ENCODE measurements at regions not wholly inside any gene's neighbourhood (a gene's known extent, or its start where the extent isn't known, plus 50 kb on each side); places are given as distances from the start of the nearest gene placed in this dataset.
A peak's percentile ranks its signal among the peaks of the same experiment; 100 is the strongest.
"Not testable (repeated sequence)": the region's sequence is repeated elsewhere in the genome, so short reads cannot be mapped to it uniquely, and the experiment has no call there.

GRCh38 chrX:45804276-45804675, 603.6 kb upstream of the DIPK2B start:
- DNase-seq, result no peak

- DNase-seq, result no peak
Measured at GRCh38 chrX:45803383-45803921, 602.8 kb upstream of the DIPK2B start.

GRCh38 chrX:45801554-45801953, 600.9 kb upstream of the DIPK2B start:
- no peak for DNase-seq

- not testable (repeated sequence) for DNase-seq
Measured at GRCh38 chrX:45800746-45801453, 600.2 kb upstream of the DIPK2B start.

- no peak for DNase-seq
Measured at GRCh38 chrX:45799576-45799975, 598.9 kb upstream of the DIPK2B start.

GRCh38 chrX:45795546-45795945, 594.9 kb upstream of the DIPK2B start:
- DNase-seq, result no peak

- no peak for DNase-seq
Measured at GRCh38 chrX:45794995-45795337, 594.3 kb upstream of the DIPK2B start.

GRCh38 chrX:45794323-45794994, 593.8 kb upstream of the DIPK2B start:
- DNase-seq, result no peak

- no peak for DNase-seq
Measured at GRCh38 chrX:45788941-45789348, 588.3 kb upstream of the DIPK2B start.

- no peak for DNase-seq
Measured at GRCh38 chrX:45788315-45788714, 587.6 kb upstream of the DIPK2B start.

- DNase-seq, result no peak
Measured at GRCh38 chrX:45784590-45784989, 583.9 kb upstream of the DIPK2B start.

- no peak for DNase-seq
Measured at GRCh38 chrX:45783002-45783401, 582.3 kb upstream of the DIPK2B start.

GRCh38 chrX:45781901-45782553, 581.4 kb upstream of the DIPK2B start:
- no peak for DNase-seq

- no peak for DNase-seq
Measured at GRCh38 chrX:45778616-45779015, 577.9 kb upstream of the DIPK2B start.

- DNase-seq, result no peak
Measured at GRCh38 chrX:45777366-45777765, 576.7 kb upstream of the DIPK2B start.

- DNase-seq, result no peak
Measured at GRCh38 chrX:45775468-45775867, 574.8 kb upstream of the DIPK2B start.

GRCh38 chrX:45774961-45775360, 574.3 kb upstream of the DIPK2B start:
- no peak for DNase-seq

GRCh38 chrX:45773572-45773971, 572.9 kb upstream of the DIPK2B start:
- no peak for DNase-seq

GRCh38 chrX:45771560-45772340, 571.1 kb upstream of the DIPK2B start:
- peak; percentile 43 for DNase-seq

GRCh38 chrX:45771114-45771513, 570.4 kb upstream of the DIPK2B start:
- DNase-seq, result no peak

- DNase-seq, result no peak
Measured at GRCh38 chrX:45769761-45770582, 569.3 kb upstream of the DIPK2B start.

- no peak for DNase-seq
Measured at GRCh38 chrX:45768666-45769236, 568.1 kb upstream of the DIPK2B start.

All from activated CD4-positive, alpha-beta T cell treated with anti-CD3 and anti-CD28 coated beads, Interleukin-2, amount 50 U/mL, for 1 hour (primary cell).